SK-N-MC (cell line): ENCODE measurements at regions not wholly inside any gene's neighbourhood (a gene's known extent, or its start where the extent isn't known, plus 50 kb on each side); places are given as distances from the start of the nearest gene placed in this dataset.

Source experiments
- EZH2 ChIP-seq: fragments of 200-600 bp; sonication (generic); IDR thresholded peaks from one replicate; pipeline ENCODE4 v1.6.1; 2017; ENCODE audit warnings: antibody characterized with exemption
- FOXP2 ChIP-seq: optimal IDR thresholded peaks from 2 replicates; pipeline ENCODE3; 2011; ENCODE audit warnings: mild to moderate bottlenecking, moderate library complexity; ENCODE audit not compliant: insufficient read depth; ENCODE audit errors: extremely low read length, control extremely low read depth
- POLR2AphosphoS5 ChIP-seq: IDR thresholded peaks from 2 replicates; pipeline ENCODE4 v1.6.1; 2012; ENCODE audit warnings: mild to moderate bottlenecking, low read depth, low read length, borderline replicate concordance

GRCh38 chr18:34431042-34431441 is 206.3 kb upstream of the NOL4 start:
- TF ChIP-seq EZH2, result no peak
- no peak for TF ChIP-seq POLR2AphosphoS5
- no peak for TF ChIP-seq FOXP2
